AG10803 (cell line): ENCODE measurements at regions not wholly inside any gene's neighbourhood (a gene's known extent, or its start where the extent isn't known, plus 50 kb on each side); places are given as distances from the start of the nearest gene placed in this dataset.
"Not testable (repeated sequence)": the region's sequence is repeated elsewhere in the genome, so short reads cannot be mapped to it uniquely, and the experiment has no call there.

Experiments used
- DNase-seq: peaks from one replicate; pipeline ENCODE4 v3.0.0; 2010; ENCODE audit warnings: low read depth
- H3K4me3 ChIP-seq: 2 replicates; pipeline ENCODE4 v1.5.1; 2011; ENCODE audit warnings: mild to moderate bottlenecking, low read length, control low read depth
- CTCF ChIP-seq: conservative IDR thresholded peaks from 2 replicates; pipeline ENCODE4 v1.5.1; 2011; ENCODE audit warnings: mild to moderate bottlenecking, low read length, control low read depth, inconsistent platforms

- TF ChIP-seq CTCF = no peak
- H3K4me3 ChIP-seq = no peak overlapping the region
- peak; percentile 1 for DNase-seq
Measured at GRCh38 chr14:78005325-78005724, 164.8 kb upstream of the NRXN3 start.

GRCh38 chr14:78007160-78007559 lies 163.0 kb upstream of the NRXN3 start:
- no peak for TF ChIP-seq CTCF
- DNase-seq = no peak
- no peak overlapping the region for H3K4me3 ChIP-seq

GRCh38 chr14:78010688-78011087 lies 159.5 kb upstream of the NRXN3 start:
- no peak overlapping the region for H3K4me3 ChIP-seq
- no peak for TF ChIP-seq CTCF
- no peak for DNase-seq

GRCh38 chr14:78013911-78014310 lies 156.3 kb upstream of the NRXN3 start:
- H3K4me3 ChIP-seq, DNase-seq: not testable (repeated sequence)

GRCh38 chr14:78016532-78016931 lies 153.6 kb upstream of the NRXN3 start:
- H3K4me3 ChIP-seq = no peak overlapping the region
- no peak for DNase-seq
- no peak for TF ChIP-seq CTCF

GRCh38 chr14:78018283-78018682 lies 151.9 kb upstream of the NRXN3 start:
- DNase-seq = no peak
- H3K4me3 ChIP-seq = no peak overlapping the region
- no peak for TF ChIP-seq CTCF

GRCh38 chr14:78022059-78022458 lies 148.1 kb upstream of the NRXN3 start:
- TF ChIP-seq CTCF = peak; percentile 57
- H3K4me3 ChIP-seq = no peak overlapping the region
- DNase-seq = peak; percentile 49

- no peak for DNase-seq
- no peak overlapping the region for H3K4me3 ChIP-seq
- no peak for TF ChIP-seq CTCF
Measured at GRCh38 chr14:78023112-78023511, 147.1 kb upstream of the NRXN3 start.
